ENCODE measurements at regions not wholly inside any gene's neighbourhood (a gene's known extent, or its start where the extent isn't known, plus 50 kb on each side); places are given as distances from the start of the nearest gene placed in this dataset.

- no peak for TF ChIP-seq CTCF (IDR thresholded peaks at IDR 0.05; ENCODE audit: low read depth, low read length)
- DNase-seq (ENCODE audit: extremely low read depth, low read depth), result no peak
Measured at GRCh38 chr5:15215056-15215455, 284.9 kb upstream of the FBXL7 start.

- no peak for TF ChIP-seq CTCF (IDR thresholded peaks at IDR 0.05; ENCODE audit: low read depth, low read length)
- no peak for DNase-seq (ENCODE audit: extremely low read depth, low read depth)
Measured at GRCh38 chr5:15214010-15214409, 286.0 kb upstream of the FBXL7 start.

- no peak for TF ChIP-seq CTCF (IDR thresholded peaks at IDR 0.05; ENCODE audit: low read depth, low read length)
- no peak for DNase-seq (ENCODE audit: extremely low read depth, low read depth)
Measured at GRCh38 chr5:15209053-15209762, 290.8 kb upstream of the FBXL7 start.

- no peak for DNase-seq (ENCODE audit: extremely low read depth, low read depth)
- TF ChIP-seq CTCF (IDR thresholded peaks at IDR 0.05; ENCODE audit: low read depth, low read length), result no peak
Measured at GRCh38 chr5:15206133-15206532, 293.8 kb upstream of the FBXL7 start.

GRCh38 chr5:15203376-15203775 is 296.6 kb upstream of the FBXL7 start:
- no peak for TF ChIP-seq CTCF (IDR thresholded peaks at IDR 0.05; ENCODE audit: low read depth, low read length)
- no peak for DNase-seq (ENCODE audit: extremely low read depth, low read depth)

GRCh38 chr5:15191012-15191411 is 309.0 kb upstream of the FBXL7 start:
- DNase-seq (ENCODE audit: extremely low read depth, low read depth), result no peak
- TF ChIP-seq CTCF (IDR thresholded peaks at IDR 0.05; ENCODE audit: low read depth, low read length), result peak; percentile 31

- no peak for DNase-seq (ENCODE audit: extremely low read depth, low read depth)
- peak; percentile 38 for TF ChIP-seq CTCF (IDR thresholded peaks at IDR 0.05; ENCODE audit: low read depth, low read length)
Measured at GRCh38 chr5:15183520-15183919, 311.9 kb upstream of the ANKH start.
